ENCODE measurements at regions not wholly inside any gene's neighbourhood (a gene's known extent, or its start where the extent isn't known, plus 50 kb on each side); places are given as distances from the start of the nearest gene placed in this dataset.

DNA sequence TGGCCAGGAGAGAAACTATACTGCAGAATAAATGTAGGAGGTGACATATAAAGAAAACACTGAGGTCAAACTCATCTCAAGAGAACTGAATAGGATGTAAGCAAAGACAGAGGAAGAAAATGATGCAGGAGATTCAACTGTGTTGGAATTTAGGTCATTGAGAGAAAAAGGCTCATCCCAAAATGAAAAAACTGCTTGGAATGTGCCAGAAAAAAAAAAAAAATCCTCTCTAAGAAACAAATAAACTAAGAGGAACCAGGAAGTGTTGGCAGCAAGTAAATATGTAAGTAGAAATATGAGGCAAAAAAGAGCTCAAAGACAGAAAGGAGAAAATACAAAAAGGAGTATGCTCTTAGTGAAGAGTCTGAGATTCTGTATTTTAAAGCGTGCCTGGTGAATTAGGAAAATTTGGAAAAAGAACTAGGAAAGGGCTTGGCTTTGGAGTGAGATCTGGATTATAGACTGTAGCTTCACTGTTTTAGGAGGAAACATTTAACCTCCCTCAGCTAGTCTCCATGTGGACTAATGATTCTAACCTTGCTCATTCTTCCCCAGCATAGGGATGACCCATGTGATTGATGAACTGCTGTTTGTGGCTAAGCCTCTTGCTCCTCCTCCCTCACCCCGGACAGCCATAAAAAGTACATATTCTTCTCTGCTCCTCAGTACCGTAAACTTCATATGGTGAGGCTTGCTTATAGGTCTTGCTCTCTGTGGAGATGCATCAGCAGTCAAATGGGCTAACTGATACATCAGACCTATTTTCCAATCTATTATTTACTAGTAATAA is 185.6 kb upstream of the POU5F2 start:
- DNase-seq, result no peak
- Histone ChIP-seq H3K4me1 (ENCODE audit: insufficient read depth, low read length) (no peaks in the 10 kb centered on the region), H3K9ac (ENCODE audit: extremely low read depth, insufficient read length, low read length) (no peak overlapping the region), H3K27ac (ENCODE audit: insufficient read length, low read depth, low read length) (no peak overlapping the region), H3K27me3 (ENCODE audit: insufficient read depth, low read length) (no peaks in the 10 kb centered on the region), H3K4me2 (ENCODE audit: insufficient read depth, insufficient read length, low read length) (no peak overlapping the region), H2BK12ac (ENCODE audit: insufficient read length, low read depth, low read length) (no peak overlapping the region), H3K14ac (ENCODE audit: insufficient read depth, low read length) (no peak overlapping the region), H4K20me1 (ENCODE audit: control insufficient read depth, insufficient read depth, insufficient read length) (no peaks in the 10 kb centered on the region), H3K56ac (ENCODE audit: insufficient read length, low read depth, low read length) (no peak overlapping the region), H2AFZ (ENCODE audit: low read length) (no peak overlapping the region), H3K23me2 (ENCODE audit: insufficient read length, low read depth, low read length, poor library complexity, severe bottlenecking) (no peaks in the 10 kb centered on the region), H2BK120ac (ENCODE audit: low read depth, low read length, poor library complexity, severe bottlenecking) (no peak overlapping the region), H3T11ph (ENCODE audit: low read length) (no peak overlapping the region), H4K8ac (replicated peaks; ENCODE audit: insufficient read length, low read depth, low read length) (no peak overlapping the region), H2BK20ac (ENCODE audit: low read depth, low read length, poor library complexity, severe bottlenecking) (no peak overlapping the region), H4K91ac (ENCODE audit: insufficient read length, low read depth, low read length) (no peak overlapping the region), H2AK5ac (ENCODE audit: insufficient read length, low read length) (no peak overlapping the region), H3K4ac (ENCODE audit: low read depth, low read length) (no peak overlapping the region), H2BK15ac (ENCODE audit: low read depth, low read length) (no peak overlapping the region), H4K5ac (ENCODE audit: insufficient read length, low read depth, low read length) (no peak overlapping the region), H2BK5ac (ENCODE audit: insufficient read length, low read length) (no peak overlapping the region), H3K79me2 (ENCODE audit: insufficient read depth, low read length) (no peaks in the 10 kb centered on the region), H3K79me1 (ENCODE audit: insufficient read depth, low read depth, low read length, poor library complexity, severe bottlenecking) (no peaks in the 10 kb centered on the region), H3K9me3 (ENCODE audit: control insufficient read depth, low read depth, low read length) (no peaks in the 10 kb centered on the region), H3K18ac (ENCODE audit: insufficient read length, low read depth, low read length) (no peak overlapping the region), H3K23ac (ENCODE audit: insufficient read length, low read depth, low read length) (no peak overlapping the region)
- Mint-ChIP-seq H3K9me3 (no peaks in the 10 kb centered on the region), H3K36me3 (ENCODE audit: insufficient read depth in 1 of 3, low read depth in 3 of 3) (no peaks in the 10 kb centered on the region), H3K27ac (peak overlapping the region in 2 of 3 experiments; percentile 4 to 6; a peak in 2 of 7 replicates), H3K4me3 (no peak overlapping the region), H3K27me3 (ENCODE audit: low read depth) (no peaks in the 10 kb centered on the region), H3K4me1 (peaks cover 12 to 14% of the 10 kb centered on the region in 2 experiments)
- WGBS (ENCODE audit: extremely low coverage, insufficient read length, low lambda C conversion rate), result no CpG with 5 or more reads among the region's 3 CpGs
- TF ChIP-seq, protein P1, sequence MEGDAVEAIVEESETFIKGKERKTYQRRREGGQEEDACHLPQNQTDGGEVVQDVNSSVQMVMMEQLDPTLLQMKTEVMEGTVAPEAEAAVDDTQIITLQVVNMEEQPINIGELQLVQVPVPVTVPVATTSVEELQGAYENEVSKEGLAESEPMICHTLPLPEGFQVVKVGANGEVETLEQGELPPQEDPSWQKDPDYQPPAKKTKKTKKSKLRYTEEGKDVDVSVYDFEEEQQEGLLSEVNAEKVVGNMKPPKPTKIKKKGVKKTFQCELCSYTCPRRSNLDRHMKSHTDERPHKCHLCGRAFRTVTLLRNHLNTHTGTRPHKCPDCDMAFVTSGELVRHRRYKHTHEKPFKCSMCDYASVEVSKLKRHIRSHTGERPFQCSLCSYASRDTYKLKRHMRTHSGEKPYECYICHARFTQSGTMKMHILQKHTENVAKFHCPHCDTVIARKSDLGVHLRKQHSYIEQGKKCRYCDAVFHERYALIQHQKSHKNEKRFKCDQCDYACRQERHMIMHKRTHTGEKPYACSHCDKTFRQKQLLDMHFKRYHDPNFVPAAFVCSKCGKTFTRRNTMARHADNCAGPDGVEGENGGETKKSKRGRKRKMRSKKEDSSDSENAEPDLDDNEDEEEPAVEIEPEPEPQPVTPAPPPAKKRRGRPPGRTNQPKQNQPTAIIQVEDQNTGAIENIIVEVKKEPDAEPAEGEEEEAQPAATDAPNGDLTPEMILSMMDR (conservative IDR thresholded peaks at IDR 0.05), result no peak

Data from H9 (cell line).